ENCODE measurements at regions not wholly inside any gene's neighbourhood (a gene's known extent, or its start where the extent isn't known, plus 50 kb on each side); places are given as distances from the start of the nearest gene placed in this dataset.

DNA sequence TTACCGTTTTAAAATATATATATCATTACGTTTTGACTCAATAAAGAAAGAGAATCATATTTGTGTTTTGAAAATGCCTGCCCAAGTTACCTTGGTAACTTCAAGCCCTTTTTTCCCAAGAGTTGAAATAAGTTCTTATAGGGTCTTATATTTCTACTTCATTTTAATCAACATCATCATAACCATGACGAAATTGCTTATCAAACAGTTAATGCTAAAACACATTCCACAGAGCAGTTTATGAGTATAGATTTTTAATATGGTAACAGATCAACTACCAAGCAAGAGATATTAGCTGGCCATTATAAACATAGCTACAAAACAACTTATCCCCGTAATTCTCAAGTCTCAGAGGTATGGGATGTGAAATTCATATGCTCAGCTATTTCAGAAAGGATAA is 197.9 kb upstream of the LRRTM4 start:
- ATAC-seq, result no peak

DNA sequence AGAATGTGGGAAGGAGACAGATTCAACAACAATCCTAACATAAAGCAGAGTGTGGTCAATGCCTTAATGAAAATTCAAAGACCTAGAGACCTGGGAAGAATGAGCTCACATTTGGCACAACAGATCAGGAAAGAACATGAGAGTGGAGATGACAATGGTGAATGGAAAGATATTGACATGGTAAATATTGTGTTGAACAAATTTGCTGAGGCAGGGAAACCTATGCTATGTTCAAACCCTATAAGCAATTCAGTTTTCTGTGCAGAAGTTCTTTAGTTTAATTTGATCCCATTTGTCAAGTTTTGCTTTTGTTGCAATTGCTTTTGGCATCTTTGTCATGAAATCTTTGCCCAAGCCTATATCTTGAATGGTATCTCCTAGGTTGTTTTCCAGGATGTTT is 199.4 kb upstream of the LRRTM4 start:
- no peak for ATAC-seq
- TF ChIP-seq ZNF70 (CRISPR knock-in tag; IDR thresholded peaks at IDR 0.05) (no peak), TCF4 (CRISPR knock-in tag; IDR thresholded peaks at IDR 0.05; ENCODE audit: borderline replicate concordance) (no peak), ESRRG (CRISPR knock-in tag; IDR thresholded peaks at IDR 0.05) (no peak), PPARA (CRISPR knock-in tag; IDR thresholded peaks at IDR 0.05; ENCODE audit: borderline replicate concordance) (no peak), RARB (CRISPR knock-in tag; IDR thresholded peaks at IDR 0.05) (no peak), ZC3H10 (CRISPR knock-in tag; IDR thresholded peaks at IDR 0.05) (no peak), GLIS3 (CRISPR knock-in tag; IDR thresholded peaks at IDR 0.05) (no peak), ZFP30 (CRISPR knock-in tag; IDR thresholded peaks at IDR 0.05) (no peak)
- TF ChIP-seq, protein P1, sequence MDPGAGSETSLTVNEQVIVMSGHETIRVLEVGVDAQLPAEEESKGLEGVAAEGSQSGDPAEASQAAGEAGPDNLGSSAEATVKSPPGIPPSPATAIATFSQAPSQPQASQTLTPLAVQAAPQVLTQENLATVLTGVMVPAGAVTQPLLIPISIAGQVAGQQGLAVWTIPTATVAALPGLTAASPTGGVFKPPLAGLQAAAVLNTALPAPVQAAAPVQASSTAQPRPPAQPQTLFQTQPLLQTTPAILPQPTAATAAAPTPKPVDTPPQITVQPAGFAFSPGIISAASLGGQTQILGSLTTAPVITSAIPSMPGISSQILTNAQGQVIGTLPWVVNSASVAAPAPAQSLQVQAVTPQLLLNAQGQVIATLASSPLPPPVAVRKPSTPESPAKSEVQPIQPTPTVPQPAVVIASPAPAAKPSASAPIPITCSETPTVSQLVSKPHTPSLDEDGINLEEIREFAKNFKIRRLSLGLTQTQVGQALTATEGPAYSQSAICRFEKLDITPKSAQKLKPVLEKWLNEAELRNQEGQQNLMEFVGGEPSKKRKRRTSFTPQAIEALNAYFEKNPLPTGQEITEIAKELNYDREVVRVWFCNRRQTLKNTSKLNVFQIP (CRISPR knock-in tag; IDR thresholded peaks at IDR 0.05; ENCODE audit: borderline replicate concordance, low read depth), result no peak
- TF ChIP-seq, protein P2, sequence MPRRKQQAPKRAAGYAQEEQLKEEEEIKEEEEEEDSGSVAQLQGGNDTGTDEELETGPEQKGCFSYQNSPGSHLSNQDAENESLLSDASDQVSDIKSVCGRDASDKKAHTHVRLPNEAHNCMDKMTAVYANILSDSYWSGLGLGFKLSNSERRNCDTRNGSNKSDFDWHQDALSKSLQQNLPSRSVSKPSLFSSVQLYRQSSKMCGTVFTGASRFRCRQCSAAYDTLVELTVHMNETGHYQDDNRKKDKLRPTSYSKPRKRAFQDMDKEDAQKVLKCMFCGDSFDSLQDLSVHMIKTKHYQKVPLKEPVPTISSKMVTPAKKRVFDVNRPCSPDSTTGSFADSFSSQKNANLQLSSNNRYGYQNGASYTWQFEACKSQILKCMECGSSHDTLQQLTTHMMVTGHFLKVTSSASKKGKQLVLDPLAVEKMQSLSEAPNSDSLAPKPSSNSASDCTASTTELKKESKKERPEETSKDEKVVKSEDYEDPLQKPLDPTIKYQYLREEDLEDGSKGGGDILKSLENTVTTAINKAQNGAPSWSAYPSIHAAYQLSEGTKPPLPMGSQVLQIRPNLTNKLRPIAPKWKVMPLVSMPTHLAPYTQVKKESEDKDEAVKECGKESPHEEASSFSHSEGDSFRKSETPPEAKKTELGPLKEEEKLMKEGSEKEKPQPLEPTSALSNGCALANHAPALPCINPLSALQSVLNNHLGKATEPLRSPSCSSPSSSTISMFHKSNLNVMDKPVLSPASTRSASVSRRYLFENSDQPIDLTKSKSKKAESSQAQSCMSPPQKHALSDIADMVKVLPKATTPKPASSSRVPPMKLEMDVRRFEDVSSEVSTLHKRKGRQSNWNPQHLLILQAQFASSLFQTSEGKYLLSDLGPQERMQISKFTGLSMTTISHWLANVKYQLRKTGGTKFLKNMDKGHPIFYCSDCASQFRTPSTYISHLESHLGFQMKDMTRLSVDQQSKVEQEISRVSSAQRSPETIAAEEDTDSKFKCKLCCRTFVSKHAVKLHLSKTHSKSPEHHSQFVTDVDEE (CRISPR knock-in tag; IDR thresholded peaks at IDR 0.05), result no peak
- TF ChIP-seq, protein P3, sequence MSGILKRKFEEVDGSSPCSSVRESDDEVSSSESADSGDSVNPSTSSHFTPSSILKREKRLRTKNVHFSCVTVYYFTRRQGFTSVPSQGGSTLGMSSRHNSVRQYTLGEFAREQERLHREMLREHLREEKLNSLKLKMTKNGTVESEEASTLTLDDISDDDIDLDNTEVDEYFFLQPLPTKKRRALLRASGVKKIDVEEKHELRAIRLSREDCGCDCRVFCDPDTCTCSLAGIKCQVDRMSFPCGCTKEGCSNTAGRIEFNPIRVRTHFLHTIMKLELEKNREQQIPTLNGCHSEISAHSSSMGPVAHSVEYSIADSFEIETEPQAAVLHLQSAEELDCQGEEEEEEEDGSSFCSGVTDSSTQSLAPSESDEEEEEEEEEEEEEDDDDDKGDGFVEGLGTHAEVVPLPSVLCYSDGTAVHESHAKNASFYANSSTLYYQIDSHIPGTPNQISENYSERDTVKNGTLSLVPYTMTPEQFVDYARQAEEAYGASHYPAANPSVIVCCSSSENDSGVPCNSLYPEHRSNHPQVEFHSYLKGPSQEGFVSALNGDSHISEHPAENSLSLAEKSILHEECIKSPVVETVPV (CRISPR knock-in tag; IDR thresholded peaks at IDR 0.05), result no peak

More for the DNA sequence above, 197.9 kb upstream of the LRRTM4 start:
- no peak for TF ChIP-seq ZFP3 (CRISPR knock-in tag; IDR thresholded peaks at IDR 0.05)
- TF ChIP-seq SNAI2 (CRISPR knock-in tag; IDR thresholded peaks at IDR 0.05), result no peak
- TF ChIP-seq ISL1 (CRISPR knock-in tag; IDR thresholded peaks at IDR 0.05), result no peak
- TF ChIP-seq, protein P4, sequence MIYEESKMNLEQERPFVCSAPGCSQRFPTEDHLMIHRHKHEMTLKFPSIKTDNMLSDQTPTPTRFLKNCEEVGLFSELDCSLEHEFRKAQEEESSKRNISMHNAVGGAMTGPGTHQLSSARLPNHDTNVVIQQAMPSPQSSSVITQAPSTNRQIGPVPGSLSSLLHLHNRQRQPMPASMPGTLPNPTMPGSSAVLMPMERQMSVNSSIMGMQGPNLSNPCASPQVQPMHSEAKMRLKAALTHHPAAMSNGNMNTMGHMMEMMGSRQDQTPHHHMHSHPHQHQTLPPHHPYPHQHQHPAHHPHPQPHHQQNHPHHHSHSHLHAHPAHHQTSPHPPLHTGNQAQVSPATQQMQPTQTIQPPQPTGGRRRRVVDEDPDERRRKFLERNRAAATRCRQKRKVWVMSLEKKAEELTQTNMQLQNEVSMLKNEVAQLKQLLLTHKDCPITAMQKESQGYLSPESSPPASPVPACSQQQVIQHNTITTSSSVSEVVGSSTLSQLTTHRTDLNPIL (CRISPR knock-in tag; IDR thresholded peaks at IDR 0.05; ENCODE audit: low read depth), result no peak
- TF ChIP-seq PPARA (CRISPR knock-in tag; IDR thresholded peaks at IDR 0.05; ENCODE audit: borderline replicate concordance), result no peak
- TF ChIP-seq ZNF565 (CRISPR knock-in tag; conservative IDR thresholded peaks at IDR 0.05; ENCODE audit: low read depth), result no peak
- TF ChIP-seq, protein P3 (CRISPR knock-in tag; IDR thresholded peaks at IDR 0.05), result no peak
- no peak for TF ChIP-seq GLIS3 (CRISPR knock-in tag; IDR thresholded peaks at IDR 0.05)
- TF ChIP-seq ESRRG (CRISPR knock-in tag; IDR thresholded peaks at IDR 0.05), result no peak
- TF ChIP-seq BACH2 (CRISPR knock-in tag; IDR thresholded peaks at IDR 0.05; ENCODE audit: borderline replicate concordance), result no peak
- no peak for TF ChIP-seq ZNF8 (CRISPR knock-in tag; IDR thresholded peaks at IDR 0.05)
- TF ChIP-seq ZC3H10 (CRISPR knock-in tag; IDR thresholded peaks at IDR 0.05), result no peak
- no peak for TF ChIP-seq ARNTL (CRISPR knock-in tag; IDR thresholded peaks at IDR 0.05; ENCODE audit: borderline replicate concordance, low read depth)
- TF ChIP-seq, protein P1 (CRISPR knock-in tag; IDR thresholded peaks at IDR 0.05; ENCODE audit: borderline replicate concordance, low read depth), result no peak
- no peak for TF ChIP-seq ZFP30 (CRISPR knock-in tag; IDR thresholded peaks at IDR 0.05)
- TF ChIP-seq TOX (CRISPR knock-in tag; IDR thresholded peaks at IDR 0.05; ENCODE audit: borderline replicate concordance), result no peak
- no peak for TF ChIP-seq ZNF70 (CRISPR knock-in tag; IDR thresholded peaks at IDR 0.05)
- TF ChIP-seq, protein P5, sequence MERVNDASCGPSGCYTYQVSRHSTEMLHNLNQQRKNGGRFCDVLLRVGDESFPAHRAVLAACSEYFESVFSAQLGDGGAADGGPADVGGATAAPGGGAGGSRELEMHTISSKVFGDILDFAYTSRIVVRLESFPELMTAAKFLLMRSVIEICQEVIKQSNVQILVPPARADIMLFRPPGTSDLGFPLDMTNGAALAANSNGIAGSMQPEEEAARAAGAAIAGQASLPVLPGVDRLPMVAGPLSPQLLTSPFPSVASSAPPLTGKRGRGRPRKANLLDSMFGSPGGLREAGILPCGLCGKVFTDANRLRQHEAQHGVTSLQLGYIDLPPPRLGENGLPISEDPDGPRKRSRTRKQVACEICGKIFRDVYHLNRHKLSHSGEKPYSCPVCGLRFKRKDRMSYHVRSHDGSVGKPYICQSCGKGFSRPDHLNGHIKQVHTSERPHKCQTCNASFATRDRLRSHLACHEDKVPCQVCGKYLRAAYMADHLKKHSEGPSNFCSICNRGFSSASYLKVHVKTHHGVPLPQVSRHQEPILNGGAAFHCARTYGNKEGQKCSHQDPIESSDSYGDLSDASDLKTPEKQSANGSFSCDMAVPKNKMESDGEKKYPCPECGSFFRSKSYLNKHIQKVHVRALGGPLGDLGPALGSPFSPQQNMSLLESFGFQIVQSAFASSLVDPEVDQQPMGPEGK (CRISPR knock-in tag; IDR thresholded peaks at IDR 0.05; ENCODE audit: borderline replicate concordance), result no peak
- TF ChIP-seq TCF4 (CRISPR knock-in tag; IDR thresholded peaks at IDR 0.05; ENCODE audit: borderline replicate concordance), result no peak
- TF ChIP-seq, protein P2 (CRISPR knock-in tag; IDR thresholded peaks at IDR 0.05), result no peak

Measured in SK-N-SH treated with all-trans-retinoic acid at 6 μM for 48 hours (cell line).